Endothelial cell of umbilical vein (primary cell): ENCODE measurements at regions not wholly inside any gene's neighbourhood (a gene's known extent, or its start where the extent isn't known, plus 50 kb on each side); places are given as distances from the start of the nearest gene placed in this dataset.

Experiments
- BruUV-seq: library from RNA; stranded (reverse); fragments of 400-500 nt; replicated peaks from 2 replicates; lab custom pipeline; 2021; lab: Mats Ljungman, UMichigan
- CTCF ChIA-PET: fragments of 300-600, 350-600 bp; sonication (Branson Sonifier 250); formaldehyde crosslinking; loops from one replicate; lab custom pipeline; 2021; ENCODE audit warnings: antibody characterized with exemption, inconsistent platforms; lab: Charles Lee
- POLR2A ChIA-PET: fragments of 300-600, 350-600 bp; sonication (Branson Sonifier 250); formaldehyde crosslinking; loops from one replicate; lab custom pipeline; 2021; ENCODE audit warnings: antibody characterized with exemption, inconsistent platforms; lab: Charles Lee
- DNase-seq: peaks from one replicate; pipeline ENCODE4 v3.0.0-alpha.2; 2011; ENCODE audit warnings: low read depth, low spot score
- FAIRE-seq: peaks from 2 replicates; lab custom pipeline; 2011; peaks lifted over from hg19 to GRCh38; lab: Jason Lieb, UNC
- H2AFZ ChIP-seq: 2 replicates; pipeline ENCODE4 v1.6.0; 2012; ENCODE audit warnings: low read depth, low read length, control low read depth, inconsistent platforms
- H3K27ac ChIP-seq: 2 replicates; pipeline ENCODE4 v1.5.1; 2011; ENCODE audit warnings: low read depth, mild to moderate bottlenecking, control low read depth, low read length, moderate library complexity; ENCODE audit not compliant: insufficient read depth
- H3K27me3 ChIP-seq, 2 experiments: 2 replicates each; pipeline versions ENCODE4 v1.6.0 to v1.6.1; 2011; ENCODE audit warnings: low read length in 2 of 2, mixed read lengths in 1 of 2; ENCODE audit not compliant: control insufficient read depth in 2 of 2, insufficient read depth in 2 of 2
- H3K36me3 ChIP-seq, 2 experiments: 2 replicates in 1 of 2; 3 replicates in 1 of 2; pipeline ENCODE4 v1.5.1; 2011; ENCODE audit warnings: low read length in 2 of 2, mild to moderate bottlenecking in 1 of 2, moderate library complexity in 1 of 2; ENCODE audit not compliant: control insufficient read depth in 2 of 2, insufficient read depth in 2 of 2; ENCODE audit errors: extremely low read depth in 1 of 2
- H3K4me1 ChIP-seq: 3 replicates; pipeline ENCODE4 v1.5.1; 2011; ENCODE audit warnings: mild to moderate bottlenecking, low read length; ENCODE audit not compliant: control insufficient read depth, insufficient read depth; ENCODE audit errors: extremely low read depth
- H3K4me2 ChIP-seq: 2 replicates; pipeline ENCODE4 v1.6.1; 2011; ENCODE audit warnings: low read length, control low read depth, mixed read lengths; ENCODE audit not compliant: insufficient read depth
- H3K4me3 ChIP-seq, 3 experiments: fragments of 200-600 bp in 1 of 3; sonication (generic), shearing (Covaris generic) in 1 of 3; replicated peaks in 1 of 3; 2 replicates each; pipeline ENCODE4 v1.5.1; 2011 to 2016; ENCODE audit warnings: control low read depth in 3 of 3, low read length in 3 of 3, mild to moderate bottlenecking in 2 of 3, inconsistent platforms in 1 of 3, low read depth in 1 of 3, moderate library complexity in 1 of 3; ENCODE audit not compliant: insufficient read depth in 1 of 3
- H3K79me2 ChIP-seq: 2 replicates; pipeline ENCODE4 v1.6.0; 2012; ENCODE audit warnings: low read length, inconsistent platforms; ENCODE audit not compliant: control insufficient read depth, insufficient read depth
- H3K9ac ChIP-seq: replicated peaks from 2 replicates; pipeline ENCODE3; 2011; ENCODE audit warnings: low read length, control low read depth; ENCODE audit not compliant: insufficient read depth; ENCODE audit errors: extremely low read depth
- H3K9me1 ChIP-seq: replicated peaks from 3 replicates; pipeline ENCODE4 v1.6.0; 2011; ENCODE audit warnings: mild to moderate bottlenecking, low read length; ENCODE audit not compliant: control insufficient read depth, insufficient read depth; ENCODE audit errors: extremely low read depth
- H3K9me3 ChIP-seq: replicated peaks from 2 replicates; pipeline ENCODE4 v1.5.1; 2012; ENCODE audit warnings: low read length, inconsistent platforms; ENCODE audit not compliant: control insufficient read depth, insufficient read depth
- H4K20me1 ChIP-seq: replicated peaks from 2 replicates; pipeline ENCODE3; 2011; ENCODE audit warnings: mild to moderate bottlenecking, low read length; ENCODE audit not compliant: control insufficient read depth, insufficient read depth; ENCODE audit errors: extremely low read depth
- CTCF ChIP-seq, 2 donors: IDR thresholded peaks; 1 replicate in 1 of 2; 2 replicates in 1 of 2; pipeline ENCODE4 v1.5.1; 2011; ENCODE audit warnings: low read length in 2 of 2, mild to moderate bottlenecking in 2 of 2, moderate library complexity in 2 of 2, control low read depth in 1 of 2, inconsistent platforms in 1 of 2, low read depth in 1 of 2; ENCODE audit not compliant: insufficient read depth in 1 of 2; ENCODE audit errors: extremely low read depth in 1 of 2
- EZH2 ChIP-seq: IDR thresholded peaks from 2 replicates; pipeline ENCODE4 v1.6.1; 2012; ENCODE audit warnings: borderline replicate concordance, low read depth, mild to moderate bottlenecking, moderate library complexity, low read length, inconsistent platforms; ENCODE audit not compliant: severe bottlenecking
- FOS ChIP-seq: IDR thresholded peaks from 2 replicates; pipeline ENCODE4 v1.6.1; 2011; ENCODE audit warnings: mild to moderate bottlenecking, low read length, moderate library complexity, borderline replicate concordance; ENCODE audit not compliant: insufficient read depth
- GATA2 ChIP-seq: IDR thresholded peaks from 2 replicates; pipeline ENCODE4 v1.7.0; 2011; ENCODE audit warnings: low read depth, mild to moderate bottlenecking, moderate library complexity, mixed read lengths, low read length; ENCODE audit not compliant: insufficient read length, insufficient read depth
- JUN ChIP-seq: IDR thresholded peaks from 2 replicates; pipeline ENCODE4 v1.6.1; 2011; ENCODE audit warnings: borderline replicate concordance, low read depth; ENCODE audit not compliant: insufficient read length, insufficient read depth
- MAX ChIP-seq: IDR thresholded peaks from 2 replicates; pipeline ENCODE4 v1.6.1; 2011; ENCODE audit not compliant: insufficient read depth, insufficient read length
- MYC ChIP-seq: IDR thresholded peaks from one replicate; pipeline ENCODE4 v1.6.1; 2011; ENCODE audit warnings: mild to moderate bottlenecking, low read depth, low read length
- POLR2A ChIP-seq: IDR thresholded peaks from 2 replicates; pipeline ENCODE4 v1.6.1; 2012; ENCODE audit warnings: low read depth, mild to moderate bottlenecking, control low read depth, low read length
- POLR2AphosphoS5 ChIP-seq: IDR thresholded peaks from 2 replicates; pipeline ENCODE4 v1.6.1; 2012; ENCODE audit warnings: low read depth, mild to moderate bottlenecking, control low read depth, low read length, moderate library complexity; ENCODE audit not compliant: insufficient read depth
- dilution Hi-C: fragments of 300-500 bp; cut with MboI; formaldehyde crosslinking; loops from one replicate; pipeline ENCODE4 v1.15.0; 2019; ENCODE audit warnings: low sequenced_read_pairs; ENCODE audit not compliant: extremely low pct_ligation_motif_present
- intact Hi-C: fragments of 100-400 bp; cut with micrococcal nuclease; formaldehyde crosslinking; loops from one replicate; pipeline ENCODE4 v1.10.0; 2022

DNA sequence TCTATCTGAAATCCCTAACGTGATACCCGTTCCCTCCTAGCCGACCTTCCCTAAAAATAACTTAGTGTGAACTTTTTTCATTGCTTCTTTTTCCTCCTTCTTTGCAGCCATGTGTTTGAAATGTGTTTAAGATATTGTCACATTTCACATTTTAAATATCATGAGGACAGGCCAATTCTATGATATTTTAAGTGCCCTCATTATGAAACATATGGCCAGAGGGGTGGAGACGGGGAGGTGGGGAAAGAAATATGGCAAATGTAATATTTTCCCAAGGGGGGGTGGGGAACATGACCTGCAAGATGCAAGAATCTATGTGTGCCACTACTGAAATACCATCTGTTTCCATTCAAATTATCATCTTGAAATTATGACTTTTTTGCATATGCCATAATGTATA is 1039.2 kb downstream of the AGBL1 start:
- CTCF ChIA-PET = no interaction called here

More for the DNA sequence above, 1039.2 kb downstream of the AGBL1 start:
- dilution Hi-C loops = no loop called here
- Histone ChIP-seq H3K27ac (no peak overlapping the region), H3K9ac (no peak overlapping the region), H3K4me2 (no peak overlapping the region), H3K4me3 (no peak overlapping the region), H4K20me1 (no peaks in the 10 kb centered on the region), H3K4me1 (no peaks in the 10 kb centered on the region), H3K9me3 (peaks cover 5% of the 10 kb centered on the region), H3K9me1 (no peaks in the 10 kb centered on the region), H3K27me3 (no peaks in the 10 kb centered on the region), H3K36me3 (no peaks in the 10 kb centered on the region), H2AFZ (no peak overlapping the region), H3K79me2 (no peaks in the 10 kb centered on the region)
- no peak for FAIRE-seq
- POLR2A ChIA-PET = no interaction called here
- no peak for TF ChIP-seq MAX
- TF ChIP-seq CTCF (IDR thresholded peaks at IDR 0.05; ENCODE audit: extremely low read depth in 1 of 2, insufficient read depth in 1 of 2, low read depth in 1 of 2, low read length in 2 of 2) = no peak
- no peak for TF ChIP-seq GATA2
- TF ChIP-seq POLR2A = no peak
- TF ChIP-seq MYC = no peak
- TF ChIP-seq FOS = no peak
- TF ChIP-seq EZH2 = no peak
- no peak for TF ChIP-seq JUN
- TF ChIP-seq POLR2AphosphoS5 = no peak
- no peak for DNase-seq
- no TSS peak for BruUV-seq
- intact Hi-C loops = no loop called here
